B cell (primary cell): ENCODE measurements at regions not wholly inside any gene's neighbourhood (a gene's known extent, or its start where the extent isn't known, plus 50 kb on each side); places are given as distances from the start of the nearest gene placed in this dataset.

Experiments used
- EZH2 ChIP-seq: IDR thresholded peaks from 2 replicates; pipeline ENCODE4 v1.6.1; 2012; ENCODE audit warnings: borderline replicate concordance, low read depth, mild to moderate bottlenecking, moderate library complexity, low read length; ENCODE audit not compliant: insufficient read depth, poor library complexity, severe bottlenecking
- TF ChIP-seq, protein P1 (sequence below): fragments of 200-600 bp; IDR thresholded peaks from one replicate; pipeline ENCODE4 v1.8.0; 2022; ENCODE audit warnings: antibody characterized with exemption, mild to moderate bottlenecking

DNA sequence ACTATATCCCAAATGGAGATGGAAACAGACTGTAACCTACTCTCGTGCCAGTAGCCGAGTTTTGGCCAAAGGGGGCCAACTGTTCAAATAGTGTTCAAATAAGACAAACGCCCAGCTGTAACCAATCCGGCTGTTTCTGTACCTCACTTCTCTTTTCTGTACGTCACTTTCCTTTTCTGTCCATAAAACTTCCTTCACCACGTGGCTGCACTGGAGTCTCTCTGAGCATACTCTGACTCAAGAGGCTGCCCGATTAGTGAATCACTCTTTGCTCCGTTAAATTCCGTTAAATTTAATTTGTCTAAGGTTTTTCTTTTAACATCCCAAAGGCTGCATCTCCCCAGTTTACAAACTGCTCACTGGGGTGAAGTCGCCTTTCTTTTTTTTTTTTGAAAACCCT is 219.2 kb upstream of the P2RY1 start:
- TF ChIP-seq, protein P1, sequence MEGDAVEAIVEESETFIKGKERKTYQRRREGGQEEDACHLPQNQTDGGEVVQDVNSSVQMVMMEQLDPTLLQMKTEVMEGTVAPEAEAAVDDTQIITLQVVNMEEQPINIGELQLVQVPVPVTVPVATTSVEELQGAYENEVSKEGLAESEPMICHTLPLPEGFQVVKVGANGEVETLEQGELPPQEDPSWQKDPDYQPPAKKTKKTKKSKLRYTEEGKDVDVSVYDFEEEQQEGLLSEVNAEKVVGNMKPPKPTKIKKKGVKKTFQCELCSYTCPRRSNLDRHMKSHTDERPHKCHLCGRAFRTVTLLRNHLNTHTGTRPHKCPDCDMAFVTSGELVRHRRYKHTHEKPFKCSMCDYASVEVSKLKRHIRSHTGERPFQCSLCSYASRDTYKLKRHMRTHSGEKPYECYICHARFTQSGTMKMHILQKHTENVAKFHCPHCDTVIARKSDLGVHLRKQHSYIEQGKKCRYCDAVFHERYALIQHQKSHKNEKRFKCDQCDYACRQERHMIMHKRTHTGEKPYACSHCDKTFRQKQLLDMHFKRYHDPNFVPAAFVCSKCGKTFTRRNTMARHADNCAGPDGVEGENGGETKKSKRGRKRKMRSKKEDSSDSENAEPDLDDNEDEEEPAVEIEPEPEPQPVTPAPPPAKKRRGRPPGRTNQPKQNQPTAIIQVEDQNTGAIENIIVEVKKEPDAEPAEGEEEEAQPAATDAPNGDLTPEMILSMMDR: no peak
- TF ChIP-seq EZH2: no peak
